Mesenchymal stem cell (in vitro differentiated cells and primary cell): ENCODE measurements at regions not wholly inside any gene's neighbourhood (a gene's known extent, or its start where the extent isn't known, plus 50 kb on each side); places are given as distances from the start of the nearest gene placed in this dataset.
A peak's percentile ranks its signal among the peaks of the same experiment; 100 is the strongest.

ENCODE experiments used
- DNase-seq: peaks from one replicate; pipeline ENCODE4 v3.0.0-alpha.2; 2013
- H2AFZ ChIP-seq: one replicate; pipeline ENCODE4 v1.6.1; 2013; ENCODE audit warnings: low read depth, mild to moderate bottlenecking, control low read depth, inconsistent platforms, low read length, moderate library complexity
- H2AK5ac ChIP-seq: 2 replicates; pipeline ENCODE4 v1.6.1; 2013; ENCODE audit warnings: low read length, moderate library complexity, mild to moderate bottlenecking, inconsistent platforms; ENCODE audit not compliant: severe bottlenecking
- H2BK120ac ChIP-seq: one replicate; pipeline ENCODE4 v1.6.1; 2013; ENCODE audit warnings: low read depth, mild to moderate bottlenecking, inconsistent platforms, low read length, moderate library complexity
- H2BK12ac ChIP-seq, 2 experiments: one replicate each; pipeline ENCODE4 v1.6.1; 2013; ENCODE audit warnings: inconsistent platforms in 2 of 2, low read length in 2 of 2, mild to moderate bottlenecking in 2 of 2, moderate library complexity in 2 of 2, control low read depth in 1 of 2
- H2BK15ac ChIP-seq: one replicate; pipeline ENCODE4 v1.6.1; 2013; ENCODE audit warnings: mild to moderate bottlenecking, low read depth, inconsistent platforms; ENCODE audit not compliant: poor library complexity, severe bottlenecking
- H2BK5ac ChIP-seq: 2 replicates; pipeline ENCODE4 v1.6.1; 2013; ENCODE audit warnings: low read depth, mild to moderate bottlenecking, low read length, control low read depth, inconsistent platforms; ENCODE audit not compliant: poor library complexity, severe bottlenecking
- H3K14ac ChIP-seq, 2 experiments: one replicate each; pipeline ENCODE4 v1.6.1; 2013; ENCODE audit warnings: inconsistent platforms in 2 of 2, low read length in 2 of 2, control low read depth in 1 of 2, mild to moderate bottlenecking in 1 of 2, moderate library complexity in 1 of 2
- H3K18ac ChIP-seq, 2 experiments: one replicate each; pipeline ENCODE4 v1.6.1; 2013; ENCODE audit warnings: inconsistent platforms in 2 of 2, low read length in 2 of 2, control low read depth in 1 of 2, low read depth in 1 of 2, mild to moderate bottlenecking in 1 of 2
- H3K23ac ChIP-seq, 2 experiments: one replicate each; pipeline ENCODE4 v1.6.1; 2013; ENCODE audit warnings: inconsistent platforms in 2 of 2, low read length in 2 of 2, mild to moderate bottlenecking in 2 of 2, moderate library complexity in 2 of 2, control low read depth in 1 of 2
- H3K27ac ChIP-seq: 2 replicates; pipeline ENCODE4 v1.5.1; 2013; ENCODE audit warnings: mild to moderate bottlenecking, moderate library complexity, low read length, control low read depth, inconsistent platforms; ENCODE audit not compliant: poor library complexity, severe bottlenecking
- H3K27me3 ChIP-seq, 2 experiments: 2 replicates each; pipeline versions ENCODE4 v1.6.1 to v1.7.0; 2013; ENCODE audit warnings: low read length in 2 of 2, mild to moderate bottlenecking in 2 of 2, moderate library complexity in 2 of 2, control low read depth in 1 of 2, inconsistent platforms in 1 of 2; ENCODE audit not compliant: control insufficient read depth in 1 of 2, insufficient read depth in 1 of 2
- H3K36me3 ChIP-seq, 2 experiments: 2 replicates each; pipeline versions ENCODE4 v1.6.1 to v1.7.0; 2013; ENCODE audit warnings: low read length in 2 of 2, control low read depth in 1 of 2, inconsistent platforms in 1 of 2, low read depth in 1 of 2, mild to moderate bottlenecking in 1 of 2; ENCODE audit not compliant: insufficient read depth in 2 of 2, control insufficient read depth in 1 of 2
- H3K4ac ChIP-seq, 2 experiments: one replicate each; pipeline ENCODE4 v1.6.1; 2013; ENCODE audit warnings: inconsistent platforms in 2 of 2, low read length in 2 of 2, mild to moderate bottlenecking in 2 of 2, moderate library complexity in 2 of 2, control low read depth in 1 of 2, low read depth in 1 of 2
- H3K4me1 ChIP-seq: 2 replicates; pipeline ENCODE4 v1.6.1; 2013; ENCODE audit warnings: low read depth, low read length, control low read depth; ENCODE audit not compliant: control insufficient read depth, insufficient read depth
- H3K4me2 ChIP-seq: 2 replicates; pipeline ENCODE4 v1.6.1; 2013; ENCODE audit warnings: low read length, mild to moderate bottlenecking, inconsistent platforms; ENCODE audit not compliant: poor library complexity, severe bottlenecking
- H3K4me3 ChIP-seq, 2 experiments: 2 replicates each; pipeline versions ENCODE4 v1.5.1 to v1.7.0; 2013; ENCODE audit warnings: low read length in 2 of 2, mild to moderate bottlenecking in 2 of 2, control low read depth in 1 of 2, low read depth in 1 of 2; ENCODE audit not compliant: insufficient read depth in 1 of 2
- H3K79me1 ChIP-seq: replicated peaks from 2 replicates; pipeline ENCODE4 v1.6.1; 2013; ENCODE audit warnings: mild to moderate bottlenecking, control low read depth, low read length, inconsistent platforms; ENCODE audit not compliant: poor library complexity, severe bottlenecking
- H3K9ac ChIP-seq: 2 replicates; pipeline ENCODE4 v1.7.0; 2013; ENCODE audit warnings: mild to moderate bottlenecking, low read length, moderate library complexity
- H3K9me3 ChIP-seq: 2 replicates; pipeline ENCODE4 v1.7.0; 2013; ENCODE audit warnings: mild to moderate bottlenecking, low read length; ENCODE audit not compliant: control insufficient read depth
- H4K8ac ChIP-seq: one replicate; pipeline ENCODE4 v1.6.1; 2013; ENCODE audit warnings: inconsistent platforms, mild to moderate bottlenecking, low read length, moderate library complexity
- H4K91ac ChIP-seq: one replicate; pipeline ENCODE4 v1.6.1; 2013; ENCODE audit warnings: mild to moderate bottlenecking, low read length, inconsistent platforms
- WGBS: methylation state at CpG from one replicate; pipeline ENCODE4 v1.1.7; 2013; ENCODE audit warnings: mixed read lengths; 5-methylcytosine and 5-hydroxymethylcytosine counted together

GRCh38 chr1:41994195-41994894 lies 75.6 kb upstream of the HIVEP3 start:
- no peak overlapping the region for H3K4ac ChIP-seq
- no peak overlapping the region for H3K4me2 ChIP-seq
- H3K27ac ChIP-seq, result no peak overlapping the region
- no peak overlapping the region for H3K18ac ChIP-seq
- H2AK5ac ChIP-seq, result no peak overlapping the region
- H3K23ac ChIP-seq, result no peak overlapping the region
- no peak overlapping the region for H3K4me3 ChIP-seq
- no peak overlapping the region for H2BK5ac ChIP-seq
- H2BK15ac ChIP-seq, result no peak overlapping the region
- H3K9me3 ChIP-seq, result no peaks in the 10 kb centered on the region
- H4K91ac ChIP-seq, result no peak overlapping the region
- no peaks in the 10 kb centered on the region for H3K27me3 ChIP-seq
- no peak overlapping the region for H2BK12ac ChIP-seq
- no peak overlapping the region for H2AFZ ChIP-seq
- DNase-seq, result no peak
- no peak overlapping the region for H4K8ac ChIP-seq
- WGBS, result 97% methylated on average over 3 of the region's 5 CpGs
- peaks cover 8% of the 10 kb centered on the region for H3K79me1 ChIP-seq
- no peak overlapping the region for H3K14ac ChIP-seq
- H3K4me1 ChIP-seq, result no peaks in the 10 kb centered on the region
- H3K9ac ChIP-seq, result no peak overlapping the region
- no peaks in the 10 kb centered on the region for H3K36me3 ChIP-seq
- no peak overlapping the region for H2BK120ac ChIP-seq

- Histone ChIP-seq H3K4me1 (peaks cover 7% of the 10 kb centered on the region), H3K23ac (no peak overlapping the region), H2AFZ (no peak overlapping the region), H2BK5ac (no peak overlapping the region), H2BK12ac (no peak overlapping the region), H3K4me3 (no peak overlapping the region), H3K36me3 (no peaks in the 10 kb centered on the region), H3K9me3 (no peaks in the 10 kb centered on the region), H3K14ac (no peak overlapping the region), H3K18ac (no peak overlapping the region), H3K9ac (no peak overlapping the region), H2BK120ac (no peak overlapping the region), H3K27me3 (no peaks in the 10 kb centered on the region), H3K27ac (no peak overlapping the region), H3K4me2 (no peak overlapping the region), H3K79me1 (peaks cover 33% of the 10 kb centered on the region), H4K91ac (no peak overlapping the region), H3K4ac (no peak overlapping the region), H2AK5ac (no peak overlapping the region), H2BK15ac (no peak overlapping the region), H4K8ac (no peak overlapping the region)
- no peak for DNase-seq
- 83% methylated on average over 1 of the region's 3 CpGs for WGBS
Observed at GRCh38 chr1:41983451-41983850, 64.7 kb upstream of the HIVEP3 start.

- H3K4me1 ChIP-seq, result peaks cover 10% of the 10 kb centered on the region
- no peak overlapping the region for H2BK12ac ChIP-seq
- H2BK15ac ChIP-seq, result no peak overlapping the region
- no peak overlapping the region for H3K4me3 ChIP-seq
- H3K9ac ChIP-seq, result no peak overlapping the region
- no peak overlapping the region for H3K4ac ChIP-seq
- no peak overlapping the region for H2BK120ac ChIP-seq
- no peak overlapping the region for H2AK5ac ChIP-seq
- H3K36me3 ChIP-seq, result no peaks in the 10 kb centered on the region
- H2BK5ac ChIP-seq, result no peak overlapping the region
- H3K18ac ChIP-seq, result no peak overlapping the region
- no peak for DNase-seq
- H3K27ac ChIP-seq, result no peak overlapping the region
- H3K14ac ChIP-seq, result no peak overlapping the region
- H3K79me1 ChIP-seq, result peaks cover 39% of the 10 kb centered on the region
- no peak overlapping the region for H3K23ac ChIP-seq
- H2AFZ ChIP-seq, result no peak overlapping the region
- WGBS, result 92% methylated on average over 3 of the region's 3 CpGs
- H3K27me3 ChIP-seq, result no peaks in the 10 kb centered on the region
- H4K8ac ChIP-seq, result no peak overlapping the region
- H3K4me2 ChIP-seq, result no peak overlapping the region
- no peaks in the 10 kb centered on the region for H3K9me3 ChIP-seq
- H4K91ac ChIP-seq, result no peak overlapping the region
Observed at GRCh38 chr1:41981796-41982195, 63.1 kb upstream of the HIVEP3 start.

- Histone ChIP-seq H2BK15ac (no peak overlapping the region), H2BK120ac (no peak overlapping the region), H3K23ac (no peak overlapping the region), H4K91ac (peak overlapping the region; percentile 61), H3K4ac (no peak overlapping the region), H3K27ac (no peak overlapping the region), H2BK5ac (no peak overlapping the region), H3K4me3 (no peak overlapping the region), H3K36me3 (no peaks in the 10 kb centered on the region), H3K9ac (no peak overlapping the region), H2AK5ac (peak overlapping the region; percentile 63), H3K9me3 (no peaks in the 10 kb centered on the region), H3K79me1 (peaks cover 41% of the 10 kb centered on the region), H4K8ac (peak overlapping the region; percentile 73), H3K18ac (no peak overlapping the region), H3K27me3 (no peaks in the 10 kb centered on the region), H3K4me2 (no peak overlapping the region), H2BK12ac (no peak overlapping the region), H3K4me1 (peaks cover 10% of the 10 kb centered on the region), H2AFZ (no peak overlapping the region), H3K14ac (peak overlapping the region in 1 of 2 experiments; percentile 58)
- DNase-seq, result no peak
- 54% methylated on average over 10 of the region's 12 CpGs for WGBS
Observed at GRCh38 chr1:41980827-41981653, 62.3 kb upstream of the HIVEP3 start.
